Adrenal gland (tissue), 5 donors: ENCODE measurements at regions not wholly inside any gene's neighbourhood (a gene's known extent, or its start where the extent isn't known, plus 50 kb on each side); places are given as distances from the start of the nearest gene placed in this dataset.

Source experiments
- POLR2A ChIP-seq, 2 donors: fragments of 450-650 bp; IDR thresholded peaks; one replicate each; pipeline ENCODE4 v1.6.1; 2017; ENCODE audit warnings: antibody characterized with exemption in 2 of 2, mild to moderate bottlenecking in 2 of 2, moderate library complexity in 1 of 2
- TF ChIP-seq, protein P1 (sequence below), 6 experiments: fragments of 450-650 bp in 4 of 6; fragments of 200-600 bp in 2 of 6; sonication (generic) in 1 of 6; IDR thresholded peaks; 1 replicate in 5 of 6; 2 replicates in 1 of 6; pipeline versions ENCODE4 v1.5.1 to v1.8.0; 2016 to 2021; ENCODE audit warnings: antibody characterized with exemption in 6 of 6, mild to moderate bottlenecking in 2 of 6, moderate library complexity in 1 of 6
- donor health status: DM: no; HTN: no; CAD: no.

GRCh38 chr3:61352306-61352705, 101.1 kb upstream of the FHIT start:
- TF ChIP-seq, protein P1, sequence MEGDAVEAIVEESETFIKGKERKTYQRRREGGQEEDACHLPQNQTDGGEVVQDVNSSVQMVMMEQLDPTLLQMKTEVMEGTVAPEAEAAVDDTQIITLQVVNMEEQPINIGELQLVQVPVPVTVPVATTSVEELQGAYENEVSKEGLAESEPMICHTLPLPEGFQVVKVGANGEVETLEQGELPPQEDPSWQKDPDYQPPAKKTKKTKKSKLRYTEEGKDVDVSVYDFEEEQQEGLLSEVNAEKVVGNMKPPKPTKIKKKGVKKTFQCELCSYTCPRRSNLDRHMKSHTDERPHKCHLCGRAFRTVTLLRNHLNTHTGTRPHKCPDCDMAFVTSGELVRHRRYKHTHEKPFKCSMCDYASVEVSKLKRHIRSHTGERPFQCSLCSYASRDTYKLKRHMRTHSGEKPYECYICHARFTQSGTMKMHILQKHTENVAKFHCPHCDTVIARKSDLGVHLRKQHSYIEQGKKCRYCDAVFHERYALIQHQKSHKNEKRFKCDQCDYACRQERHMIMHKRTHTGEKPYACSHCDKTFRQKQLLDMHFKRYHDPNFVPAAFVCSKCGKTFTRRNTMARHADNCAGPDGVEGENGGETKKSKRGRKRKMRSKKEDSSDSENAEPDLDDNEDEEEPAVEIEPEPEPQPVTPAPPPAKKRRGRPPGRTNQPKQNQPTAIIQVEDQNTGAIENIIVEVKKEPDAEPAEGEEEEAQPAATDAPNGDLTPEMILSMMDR (IDR thresholded peaks at IDR 0.05), result no peak
- no peak for TF ChIP-seq POLR2A (IDR thresholded peaks at IDR 0.05)
